DOHH2 (cell line): ENCODE measurements at regions not wholly inside any gene's neighbourhood (a gene's known extent, or its start where the extent isn't known, plus 50 kb on each side); places are given as distances from the start of the nearest gene placed in this dataset.

Experiments used
- H3F3A ChIP-seq: fragments of 200-600 bp; sonication (generic), shearing (Covaris generic); 2 replicates; pipeline ENCODE4 v1.6.0; 2016; ENCODE audit warnings: antibody characterized with exemption, mild to moderate bottlenecking; ENCODE audit not compliant: control insufficient read depth, insufficient read depth
- H3K27ac ChIP-seq: fragments of 200-600 bp; sonication (generic); 2 replicates; pipeline ENCODE4 v1.5.1; 2014; ENCODE audit warnings: low read depth, mild to moderate bottlenecking, low read length, moderate library complexity
- H3K27me3 ChIP-seq: fragments of 200-600 bp; sonication (generic); 2 replicates; pipeline ENCODE4 v1.6.1; 2014; ENCODE audit warnings: mild to moderate bottlenecking, low read length, mixed read lengths; ENCODE audit not compliant: control insufficient read depth
- H3K36me3 ChIP-seq: fragments of 200-600 bp; sonication (generic); 2 replicates; pipeline ENCODE4 v1.6.1; 2014; ENCODE audit warnings: mild to moderate bottlenecking, low read length, moderate library complexity, mixed read lengths; ENCODE audit not compliant: control insufficient read depth
- H3K4me1 ChIP-seq: fragments of 200-600 bp; sonication (generic); 2 replicates; pipeline ENCODE4 v1.6.1; 2014; ENCODE audit warnings: mild to moderate bottlenecking, low read length, mixed read lengths; ENCODE audit not compliant: control insufficient read depth
- H3K4me2 ChIP-seq: fragments of 200-600 bp; sonication (generic); 2 replicates; pipeline ENCODE4 v1.6.0; 2014; ENCODE audit warnings: mild to moderate bottlenecking, low read length, moderate library complexity
- H3K4me3 ChIP-seq: fragments of 200-600 bp; sonication (generic); 2 replicates; pipeline ENCODE4 v1.5.1; 2014; ENCODE audit warnings: mild to moderate bottlenecking, low read length, mixed read lengths
- H3K79me2 ChIP-seq: fragments of 200-600 bp; sonication (generic); 2 replicates; pipeline ENCODE4 v1.6.1; 2014; ENCODE audit warnings: mild to moderate bottlenecking, low read length, mixed read lengths; ENCODE audit not compliant: control insufficient read depth
- H3K9me2 ChIP-seq: fragments of 200-600 bp; sonication (generic); replicated peaks from 2 replicates; pipeline ENCODE4 v1.6.1; 2014; ENCODE audit warnings: mild to moderate bottlenecking, low read length, mixed read lengths; ENCODE audit not compliant: control insufficient read depth
- H3K9me3 ChIP-seq: fragments of 200-600 bp; sonication (generic); 2 replicates; pipeline ENCODE4 v1.6.1; 2014; ENCODE audit warnings: antibody characterized with exemption, low read length, mixed read lengths; ENCODE audit not compliant: control insufficient read depth, insufficient read depth
- H4K20me1 ChIP-seq: fragments of 200-600 bp; sonication (generic); 2 replicates; pipeline ENCODE4 v1.6.0; 2014; ENCODE audit warnings: low read depth, mild to moderate bottlenecking, antibody characterized with exemption, low read length, moderate library complexity; ENCODE audit not compliant: control insufficient read depth, insufficient read depth
- CTCF ChIP-seq: fragments of 200-600 bp; sonication (generic); IDR thresholded peaks from one replicate; pipeline ENCODE4 v1.5.1; 2014; ENCODE audit warnings: antibody characterized with exemption, mild to moderate bottlenecking, low read depth, low read length; ENCODE audit not compliant: poor library complexity, severe bottlenecking
- EZH2phosphoT487 ChIP-seq: fragments of 200-600 bp; sonication (generic); IDR thresholded peaks from 2 replicates; pipeline ENCODE4 v1.6.1; 2017; ENCODE audit warnings: borderline replicate concordance, mild to moderate bottlenecking, antibody characterized with exemption, low read length, moderate library complexity, mixed read lengths

GRCh38 chr10:85048644-85049043 is 720.3 kb downstream of the CCSER2 start:
- H3K4me1 ChIP-seq: no peaks in the 10 kb centered on the region
- no peak overlapping the region for H3K27ac ChIP-seq
- no peaks in the 10 kb centered on the region for H3K79me2 ChIP-seq
- no peaks in the 10 kb centered on the region for H3K27me3 ChIP-seq
- H4K20me1 ChIP-seq: no peaks in the 10 kb centered on the region
- H3K9me2 ChIP-seq: no peaks in the 10 kb centered on the region; the same call in 1 of the 2 replicates
- H3F3A ChIP-seq: no peaks in the 10 kb centered on the region
- H3K4me3 ChIP-seq: no peak overlapping the region
- no peaks in the 10 kb centered on the region for H3K9me3 ChIP-seq
- no peaks in the 10 kb centered on the region for H3K36me3 ChIP-seq
- TF ChIP-seq CTCF: no peak
- TF ChIP-seq EZH2phosphoT487: no peak
- no peak overlapping the region for H3K4me2 ChIP-seq

GRCh38 chr10:85060944-85061343 is 732.6 kb downstream of the CCSER2 start:
- no peaks in the 10 kb centered on the region for H3K79me2 ChIP-seq
- H3K4me3 ChIP-seq: no peak overlapping the region
- H3K9me2 ChIP-seq: no peaks in the 10 kb centered on the region
- H3K4me1 ChIP-seq: no peaks in the 10 kb centered on the region
- no peak overlapping the region for H3K27ac ChIP-seq
- H3K36me3 ChIP-seq: no peaks in the 10 kb centered on the region
- TF ChIP-seq CTCF: no peak
- no peak for TF ChIP-seq EZH2phosphoT487
- no peak overlapping the region for H3K4me2 ChIP-seq
- H3K9me3 ChIP-seq: no peaks in the 10 kb centered on the region
- H4K20me1 ChIP-seq: no peaks in the 10 kb centered on the region
- no peaks in the 10 kb centered on the region for H3K27me3 ChIP-seq
- no peaks in the 10 kb centered on the region for H3F3A ChIP-seq

GRCh38 chr10:85061401-85061800 is 733.0 kb downstream of the CCSER2 start:
- Histone ChIP-seq H3K4me2 (no peak overlapping the region), H3K4me1 (no peaks in the 10 kb centered on the region), H3K9me2 (no peaks in the 10 kb centered on the region), H3K79me2 (no peaks in the 10 kb centered on the region), H3K27ac (no peak overlapping the region), H3K4me3 (no peak overlapping the region), H3K36me3 (no peaks in the 10 kb centered on the region), H3K9me3 (no peaks in the 10 kb centered on the region), H3F3A (no peaks in the 10 kb centered on the region), H4K20me1 (no peaks in the 10 kb centered on the region), H3K27me3 (no peaks in the 10 kb centered on the region)
- TF ChIP-seq CTCF: no peak

GRCh38 chr10:85067955-85068354 is 739.6 kb downstream of the CCSER2 start:
- Histone ChIP-seq H3K4me1 (no peaks in the 10 kb centered on the region), H3K36me3 (no peaks in the 10 kb centered on the region), H3K79me2 (no peaks in the 10 kb centered on the region), H3K9me2 (no peaks in the 10 kb centered on the region), H4K20me1 (no peaks in the 10 kb centered on the region), H3F3A (no peaks in the 10 kb centered on the region), H3K27me3 (no peaks in the 10 kb centered on the region), H3K4me2 (no peak overlapping the region), H3K27ac (no peak overlapping the region), H3K4me3 (no peak overlapping the region), H3K9me3 (no peaks in the 10 kb centered on the region)
- TF ChIP-seq EZH2phosphoT487 (no peak), CTCF (no peak)
